HG02623 (cell line): ENCODE measurements at regions not wholly inside any gene's neighbourhood (a gene's known extent, or its start where the extent isn't known, plus 50 kb on each side); places are given as distances from the start of the nearest gene placed in this dataset.
"Not testable (repeated sequence)": the region's sequence is repeated elsewhere in the genome, so short reads cannot be mapped to it uniquely, and the experiment has no call there.

Experiments
- ATAC-seq: cut with Tn5 transposase; IDR thresholded peaks from one replicate; pipeline ENCODE4 v1.9.1; 2021; ENCODE audit warnings: moderate library complexity; ENCODE audit not compliant: unreplicated experiment

GRCh38 chr12:20105943-20106342, 262.4 kb upstream of the PDE3A start:
- ATAC-seq = no peak

- no peak for ATAC-seq
Observed at GRCh38 chr12:20109676-20110075, 258.7 kb upstream of the PDE3A start.

GRCh38 chr12:20115371-20115770, 253.0 kb upstream of the PDE3A start:
- ATAC-seq = not testable (repeated sequence)

GRCh38 chr12:20119596-20120402, 248.5 kb upstream of the PDE3A start:
- no peak for ATAC-seq

GRCh38 chr12:20120403-20120725, 248.0 kb upstream of the PDE3A start:
- ATAC-seq = no peak

GRCh38 chr12:20122274-20122673, 246.1 kb upstream of the PDE3A start:
- no peak for ATAC-seq

- ATAC-seq = no peak
Observed at GRCh38 chr12:20123465-20123864, 244.9 kb upstream of the PDE3A start.

- no peak for ATAC-seq
Observed at GRCh38 chr12:20125276-20125798, 243.0 kb upstream of the PDE3A start.

- no peak for ATAC-seq
Observed at GRCh38 chr12:20126601-20127000, 241.7 kb upstream of the PDE3A start.

- no peak for ATAC-seq
Observed at GRCh38 chr12:20127413-20127812, 240.9 kb upstream of the PDE3A start.

GRCh38 chr12:20128928-20129327, 239.4 kb upstream of the PDE3A start:
- ATAC-seq = no peak

GRCh38 chr12:20132818-20133217, 235.5 kb upstream of the PDE3A start:
- ATAC-seq = no peak

GRCh38 chr12:20134652-20135051, 233.7 kb upstream of the PDE3A start:
- no peak for ATAC-seq

GRCh38 chr12:20140751-20141150, 227.6 kb upstream of the PDE3A start:
- no peak for ATAC-seq

- no peak for ATAC-seq
Observed at GRCh38 chr12:20142316-20142715, 226.0 kb upstream of the PDE3A start.

GRCh38 chr12:20142956-20143355, 225.4 kb upstream of the PDE3A start:
- no peak for ATAC-seq

- no peak for ATAC-seq
Observed at GRCh38 chr12:20144341-20144740, 224.0 kb upstream of the PDE3A start.

GRCh38 chr12:20148241-20148640, 220.1 kb upstream of the PDE3A start:
- ATAC-seq = no peak

- ATAC-seq = no peak
Observed at GRCh38 chr12:20150835-20151422, 217.4 kb upstream of the PDE3A start.

GRCh38 chr12:20154052-20154451, 214.3 kb upstream of the PDE3A start:
- no peak for ATAC-seq

GRCh38 chr12:20155374-20155773, 213.0 kb upstream of the PDE3A start:
- no peak for ATAC-seq

- ATAC-seq = not testable (repeated sequence)
Observed at GRCh38 chr12:20160899-20161298, 207.4 kb upstream of the PDE3A start.
